CD1c-positive myeloid dendritic cell (primary cell): ENCODE measurements at regions not wholly inside any gene's neighbourhood (a gene's known extent, or its start where the extent isn't known, plus 50 kb on each side); places are given as distances from the start of the nearest gene placed in this dataset.

Experiments
- DNase-seq: peaks from one replicate; pipeline ENCODE4 v3.0.0-alpha.2; 2016; ENCODE audit errors: extremely low spot score

- DNase-seq = no peak
Measured at GRCh38 chr4:126843492-126844067, 789.2 kb upstream of the INTU start.

GRCh38 chr4:126850286-126850685, 782.5 kb upstream of the INTU start:
- DNase-seq = no peak

GRCh38 chr4:126851391-126851790, 781.4 kb upstream of the INTU start:
- no peak for DNase-seq

- no peak for DNase-seq
Measured at GRCh38 chr4:126853715-126854114, 779.0 kb upstream of the INTU start.

GRCh38 chr4:126856906-126857305, 775.9 kb upstream of the INTU start:
- DNase-seq = no peak

- DNase-seq = no peak
Measured at GRCh38 chr4:126859314-126859713, 773.4 kb upstream of the INTU start.

GRCh38 chr4:126859872-126860271, 772.9 kb upstream of the INTU start:
- DNase-seq = no peak

GRCh38 chr4:126860308-126860707, 772.4 kb upstream of the INTU start:
- DNase-seq = no peak

GRCh38 chr4:126869967-126870366, 762.8 kb upstream of the INTU start:
- no peak for DNase-seq

- DNase-seq = no peak
Measured at GRCh38 chr4:126871810-126872209, 760.9 kb upstream of the INTU start.

GRCh38 chr4:126874533-126874932, 758.2 kb upstream of the INTU start:
- no peak for DNase-seq

- DNase-seq = no peak
Measured at GRCh38 chr4:126888968-126889367, 743.8 kb upstream of the INTU start.

GRCh38 chr4:126890383-126890782, 742.4 kb upstream of the INTU start:
- no peak for DNase-seq

GRCh38 chr4:126890994-126891393, 741.8 kb upstream of the INTU start:
- no peak for DNase-seq

- DNase-seq = no peak
Measured at GRCh38 chr4:126894963-126895362, 737.8 kb upstream of the INTU start.

GRCh38 chr4:126895988-126896570, 736.7 kb upstream of the INTU start:
- DNase-seq = no peak

- DNase-seq = no peak
Measured at GRCh38 chr4:126897038-126897437, 735.7 kb upstream of the INTU start.

GRCh38 chr4:126898815-126899214, 733.9 kb upstream of the INTU start:
- DNase-seq = no peak

GRCh38 chr4:126899331-126899801, 733.4 kb upstream of the INTU start:
- DNase-seq = no peak

- no peak for DNase-seq
Measured at GRCh38 chr4:126906466-126906865, 726.3 kb upstream of the INTU start.

- DNase-seq = no peak
Measured at GRCh38 chr4:126907389-126907788, 725.4 kb upstream of the INTU start.

GRCh38 chr4:126916049-126916625, 716.6 kb upstream of the INTU start:
- no peak for DNase-seq

- no peak for DNase-seq
Measured at GRCh38 chr4:126916626-126917140, 716.1 kb upstream of the INTU start.
